Retinal pigment epithelial cell (primary cell): ENCODE measurements at regions not wholly inside any gene's neighbourhood (a gene's known extent, or its start where the extent isn't known, plus 50 kb on each side); places are given as distances from the start of the nearest gene placed in this dataset.

ENCODE experiments used
- DNase-seq: peaks from one replicate; pipeline ENCODE4 v3.0.0-alpha.2; 2010; ENCODE audit warnings: low read depth
- H3K4me3 ChIP-seq: 2 replicates; pipeline ENCODE4 v1.5.1; 2011; ENCODE audit warnings: mild to moderate bottlenecking, low read length, control low read depth, moderate library complexity
- TF ChIP-seq, protein P1 (sequence below): conservative IDR thresholded peaks from 2 replicates; pipeline ENCODE4 v1.5.1; 2011; ENCODE audit warnings: low read depth, low read length, control low read depth, inconsistent platforms

DNA sequence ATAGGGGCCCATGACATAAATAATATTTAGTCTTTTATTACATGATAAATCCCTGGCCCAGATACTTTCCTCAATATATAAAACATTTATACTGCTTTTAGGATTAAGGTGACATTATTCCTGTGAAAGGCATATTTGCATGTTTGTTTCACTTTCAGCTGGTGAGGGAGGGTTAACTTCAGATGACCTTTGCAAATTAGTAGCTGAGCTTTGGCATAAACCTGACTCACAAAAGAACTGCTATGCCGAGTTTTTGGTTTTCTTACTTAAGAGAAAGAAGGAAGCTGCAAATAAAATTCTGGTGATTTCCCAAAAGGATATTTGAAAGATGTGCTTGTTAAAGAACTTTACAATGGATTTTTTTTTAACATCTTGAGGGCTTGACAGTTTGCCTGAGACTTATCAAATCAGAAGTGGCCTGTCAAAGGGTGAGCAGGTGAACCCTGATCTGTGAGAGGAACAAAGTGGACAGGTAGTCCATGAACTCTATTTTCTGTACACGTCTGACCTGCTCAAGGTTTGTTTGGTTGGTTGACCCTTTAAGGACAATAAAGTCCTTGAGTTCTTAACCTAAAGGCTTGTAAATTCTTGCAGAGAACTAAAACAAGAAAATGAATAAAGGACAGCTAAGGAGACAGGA lies 93.5 kb downstream of the FAM124B start:
- no peak for DNase-seq
- H3K4me3 ChIP-seq = no peak overlapping the region
- TF ChIP-seq, protein P1, sequence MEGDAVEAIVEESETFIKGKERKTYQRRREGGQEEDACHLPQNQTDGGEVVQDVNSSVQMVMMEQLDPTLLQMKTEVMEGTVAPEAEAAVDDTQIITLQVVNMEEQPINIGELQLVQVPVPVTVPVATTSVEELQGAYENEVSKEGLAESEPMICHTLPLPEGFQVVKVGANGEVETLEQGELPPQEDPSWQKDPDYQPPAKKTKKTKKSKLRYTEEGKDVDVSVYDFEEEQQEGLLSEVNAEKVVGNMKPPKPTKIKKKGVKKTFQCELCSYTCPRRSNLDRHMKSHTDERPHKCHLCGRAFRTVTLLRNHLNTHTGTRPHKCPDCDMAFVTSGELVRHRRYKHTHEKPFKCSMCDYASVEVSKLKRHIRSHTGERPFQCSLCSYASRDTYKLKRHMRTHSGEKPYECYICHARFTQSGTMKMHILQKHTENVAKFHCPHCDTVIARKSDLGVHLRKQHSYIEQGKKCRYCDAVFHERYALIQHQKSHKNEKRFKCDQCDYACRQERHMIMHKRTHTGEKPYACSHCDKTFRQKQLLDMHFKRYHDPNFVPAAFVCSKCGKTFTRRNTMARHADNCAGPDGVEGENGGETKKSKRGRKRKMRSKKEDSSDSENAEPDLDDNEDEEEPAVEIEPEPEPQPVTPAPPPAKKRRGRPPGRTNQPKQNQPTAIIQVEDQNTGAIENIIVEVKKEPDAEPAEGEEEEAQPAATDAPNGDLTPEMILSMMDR = no peak

DNA sequence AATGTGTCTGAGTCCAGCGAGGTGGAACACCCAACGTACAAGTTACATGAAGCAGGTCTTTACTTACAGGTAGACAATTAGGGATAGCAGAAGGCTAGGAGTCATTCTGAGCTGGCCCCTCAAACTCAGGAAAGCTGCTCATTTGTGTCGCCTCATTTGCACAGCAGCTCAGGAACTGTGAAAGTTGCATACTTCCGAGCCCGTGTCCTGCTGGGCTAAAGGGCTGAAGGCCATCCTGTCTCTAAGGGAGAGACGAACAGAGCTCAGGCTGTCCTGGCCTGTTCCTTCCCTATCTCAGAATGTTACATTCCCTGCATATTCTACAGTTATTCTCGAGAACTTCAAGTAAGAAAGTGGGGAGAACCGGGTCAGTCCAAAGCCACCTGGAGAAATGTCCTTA lies 99.0 kb downstream of the FAM124B start:
- DNase-seq = no peak
- no peak overlapping the region for H3K4me3 ChIP-seq
- TF ChIP-seq, protein P1 = no peak

DNA sequence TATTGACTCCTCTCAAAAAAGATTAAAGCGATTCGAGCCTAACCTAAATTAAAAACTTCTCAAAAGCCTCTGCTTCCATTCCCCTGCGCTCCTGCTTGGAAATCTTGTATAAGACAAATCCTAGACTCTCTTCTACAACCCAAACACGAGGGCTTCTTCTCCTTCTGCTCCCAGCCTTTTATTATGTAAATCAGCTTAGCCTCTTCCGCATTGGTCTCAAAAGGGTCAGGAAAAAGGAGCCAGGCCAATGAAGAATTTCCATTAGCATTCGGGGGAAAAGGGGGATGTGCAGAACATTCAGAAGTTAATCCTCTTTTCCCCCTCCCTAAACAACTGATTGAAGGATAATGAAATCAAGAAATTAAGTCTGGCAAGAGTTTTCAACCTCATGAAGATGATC lies 107.9 kb downstream of the FAM124B start:
- TF ChIP-seq, protein P1 = no peak
- no peak for DNase-seq
- no peak overlapping the region for H3K4me3 ChIP-seq

DNA sequence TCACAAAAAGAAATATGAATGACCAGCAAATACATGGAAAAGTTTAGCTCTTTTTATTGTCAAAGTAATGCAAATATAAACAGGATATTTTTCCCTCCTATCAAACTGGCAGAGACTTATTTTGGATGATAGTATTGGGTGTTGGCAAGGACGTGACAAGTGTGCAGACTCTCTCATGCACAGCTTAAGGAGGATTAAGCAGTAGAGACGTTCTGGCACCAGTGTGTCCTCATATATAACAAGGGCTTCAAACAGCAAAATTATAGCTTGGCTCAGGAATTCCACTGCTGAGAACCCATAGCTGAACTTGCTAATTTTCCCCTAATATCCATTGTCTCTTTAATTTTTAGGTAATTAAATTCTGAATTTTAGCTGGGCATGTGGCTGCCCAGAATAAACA lies 114.4 kb downstream of the FAM124B start:
- DNase-seq = no peak
- no peak overlapping the region for H3K4me3 ChIP-seq
- TF ChIP-seq, protein P1 = no peak

DNA sequence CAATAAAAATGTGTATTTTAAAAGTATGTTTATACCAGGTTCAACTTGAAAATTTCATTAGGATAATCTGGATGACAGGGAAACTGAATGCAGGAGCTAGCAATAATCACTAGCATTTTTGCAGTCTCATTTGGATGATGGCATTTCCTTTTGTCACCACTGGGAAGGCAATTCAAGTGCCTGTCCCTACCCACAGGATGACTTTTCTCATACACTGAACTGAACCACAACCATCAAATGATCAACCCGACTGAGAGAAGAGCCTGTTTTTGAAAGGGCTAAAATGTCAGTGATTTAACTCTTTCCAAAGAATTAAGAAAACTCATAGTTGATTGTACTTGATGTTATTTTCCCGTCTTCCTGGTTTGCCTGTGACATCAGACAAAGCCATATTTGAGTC lies 115.0 kb downstream of the FAM124B start:
- H3K4me3 ChIP-seq = no peak overlapping the region
- no peak for DNase-seq
- TF ChIP-seq, protein P1 = no peak

DNA sequence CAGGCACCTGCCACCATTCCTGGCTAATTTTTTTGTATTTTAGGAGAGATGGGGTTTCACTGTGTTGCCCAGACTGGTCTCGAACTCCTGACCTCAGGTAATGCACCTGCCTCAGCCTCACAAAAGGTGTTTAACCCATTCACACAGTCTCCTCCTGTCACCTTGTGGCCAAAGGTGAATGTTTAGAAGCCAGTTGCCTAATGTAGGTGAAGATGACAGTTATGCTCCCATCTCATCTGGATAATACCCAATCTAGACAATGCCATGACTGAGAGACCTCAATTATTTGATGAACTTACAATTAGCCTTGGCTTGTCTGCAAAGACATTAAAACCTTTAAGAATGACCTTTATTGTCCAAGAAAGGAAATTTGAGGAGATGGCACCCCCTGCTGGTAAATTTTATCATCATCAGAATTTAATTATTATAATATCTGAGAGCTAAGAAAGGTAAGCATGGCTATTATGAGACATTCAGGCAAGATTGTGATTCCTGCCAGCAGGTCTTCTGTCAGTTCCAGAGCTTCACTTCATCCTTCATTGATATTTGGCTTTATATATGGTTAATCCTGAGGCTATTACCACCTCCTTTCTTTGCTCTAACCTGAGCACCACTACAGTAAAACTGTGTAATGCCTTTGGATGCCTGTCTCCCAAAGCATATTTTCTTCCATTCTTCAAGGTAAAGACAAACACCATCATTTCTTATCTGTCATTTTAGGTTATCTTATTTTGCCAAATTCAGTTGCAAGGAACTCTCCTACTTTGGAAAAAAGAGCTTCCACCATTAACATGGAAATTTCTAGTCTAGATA lies 117.6 kb downstream of the FAM124B start:
- no peak for DNase-seq
- no peak overlapping the region for H3K4me3 ChIP-seq
- TF ChIP-seq, protein P1 = peak; percentile 57

DNA sequence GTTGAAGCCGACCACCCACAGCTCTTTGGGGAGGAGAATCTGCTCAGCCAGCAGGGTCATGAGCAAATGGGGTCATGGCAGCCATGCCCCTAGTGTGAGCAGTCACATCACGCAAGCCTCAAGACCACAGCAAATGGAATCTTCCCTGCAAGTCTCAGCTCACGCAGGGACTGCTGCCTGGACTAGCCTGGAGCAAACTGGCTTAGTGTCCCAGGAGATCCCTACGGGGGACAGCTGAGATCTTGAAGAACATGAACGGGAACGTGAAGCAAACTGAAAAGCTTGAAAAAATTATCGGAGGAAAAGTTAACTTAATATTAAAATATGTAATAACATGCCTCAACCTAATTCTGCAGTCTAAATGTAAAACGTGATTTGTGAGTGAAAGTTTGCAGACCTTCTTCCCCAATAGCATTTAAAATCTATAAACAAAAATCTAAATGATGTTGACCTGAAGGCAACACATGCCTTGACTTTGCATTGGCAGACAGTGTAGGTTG lies 118.4 kb downstream of the FAM124B start:
- DNase-seq = no peak
- no peak overlapping the region for H3K4me3 ChIP-seq
- TF ChIP-seq, protein P1 = no peak
